GM12874 (cell line): ENCODE measurements at regions not wholly inside any gene's neighbourhood (a gene's known extent, or its start where the extent isn't known, plus 50 kb on each side); places are given as distances from the start of the nearest gene placed in this dataset.

Experiments
- TF ChIP-seq, protein P1 (sequence below): IDR thresholded peaks from 2 replicates; pipeline ENCODE4 v1.5.1; 2011; ENCODE audit warnings: low read depth, mild to moderate bottlenecking, control low read depth, low read length, moderate library complexity; ENCODE audit not compliant: insufficient read depth

DNA sequence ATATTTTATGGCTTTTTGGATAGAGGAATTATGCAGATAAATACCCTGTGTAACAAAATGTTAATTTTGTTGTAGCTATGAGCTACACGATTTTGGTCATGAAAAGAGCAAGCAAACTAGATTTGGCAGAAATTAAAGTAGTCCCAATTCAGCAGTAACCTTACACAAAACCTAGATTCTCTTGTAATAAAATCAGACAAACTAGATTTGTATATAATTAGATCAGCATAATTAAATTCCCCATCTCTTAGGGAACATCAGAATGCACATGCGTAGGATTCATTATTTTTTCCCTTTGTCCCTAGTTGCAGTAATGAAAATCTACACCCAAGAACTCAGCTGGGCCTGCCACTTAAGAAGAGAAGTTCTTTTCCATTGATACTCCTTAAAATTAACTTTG, 1879.2 kb upstream of the CDH9 start:
- TF ChIP-seq, protein P1, sequence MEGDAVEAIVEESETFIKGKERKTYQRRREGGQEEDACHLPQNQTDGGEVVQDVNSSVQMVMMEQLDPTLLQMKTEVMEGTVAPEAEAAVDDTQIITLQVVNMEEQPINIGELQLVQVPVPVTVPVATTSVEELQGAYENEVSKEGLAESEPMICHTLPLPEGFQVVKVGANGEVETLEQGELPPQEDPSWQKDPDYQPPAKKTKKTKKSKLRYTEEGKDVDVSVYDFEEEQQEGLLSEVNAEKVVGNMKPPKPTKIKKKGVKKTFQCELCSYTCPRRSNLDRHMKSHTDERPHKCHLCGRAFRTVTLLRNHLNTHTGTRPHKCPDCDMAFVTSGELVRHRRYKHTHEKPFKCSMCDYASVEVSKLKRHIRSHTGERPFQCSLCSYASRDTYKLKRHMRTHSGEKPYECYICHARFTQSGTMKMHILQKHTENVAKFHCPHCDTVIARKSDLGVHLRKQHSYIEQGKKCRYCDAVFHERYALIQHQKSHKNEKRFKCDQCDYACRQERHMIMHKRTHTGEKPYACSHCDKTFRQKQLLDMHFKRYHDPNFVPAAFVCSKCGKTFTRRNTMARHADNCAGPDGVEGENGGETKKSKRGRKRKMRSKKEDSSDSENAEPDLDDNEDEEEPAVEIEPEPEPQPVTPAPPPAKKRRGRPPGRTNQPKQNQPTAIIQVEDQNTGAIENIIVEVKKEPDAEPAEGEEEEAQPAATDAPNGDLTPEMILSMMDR = no peak

DNA sequence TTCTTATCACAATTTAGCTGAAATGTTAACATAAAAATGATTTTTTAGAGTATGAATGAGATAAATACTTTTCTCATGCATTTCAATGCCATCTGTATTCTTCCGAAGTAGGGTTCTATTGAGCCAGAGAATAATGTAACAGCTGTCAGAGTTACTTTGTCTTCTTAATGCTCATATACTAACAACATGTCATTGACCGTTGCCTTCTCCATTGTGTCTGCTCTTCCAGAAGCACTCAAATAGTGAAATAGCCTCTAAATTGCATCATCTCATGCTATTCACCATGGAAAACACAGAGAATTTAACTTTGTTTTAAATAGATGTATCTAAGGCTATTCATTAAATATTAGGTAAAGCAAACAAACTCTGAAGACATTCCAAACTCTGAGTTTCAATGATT, 1875.9 kb upstream of the CDH9 start:
- TF ChIP-seq, protein P1 = no peak

- TF ChIP-seq, protein P1 = no peak
Observed at GRCh38 chr5:28903643-28904042, 1865.3 kb upstream of the CDH9 start.

DNA sequence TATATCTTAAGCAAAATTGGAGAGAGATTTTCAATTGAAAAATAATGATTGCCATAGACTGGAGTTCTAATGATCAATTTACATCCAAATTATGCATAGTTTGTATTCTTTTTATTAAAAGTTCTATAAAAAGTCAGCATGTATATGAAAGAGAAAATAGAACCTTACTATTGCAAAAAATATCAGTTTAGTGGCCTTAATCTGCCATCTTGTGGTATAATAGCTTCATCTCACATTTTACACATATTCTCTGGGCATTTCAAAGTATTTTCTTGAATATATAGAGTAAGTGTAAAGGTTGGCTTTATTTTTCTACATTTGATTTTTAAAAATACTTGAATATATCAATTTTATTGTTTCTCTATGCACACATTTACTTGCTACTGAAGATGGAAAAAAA, 1858.6 kb upstream of the CDH9 start:
- TF ChIP-seq, protein P1 = no peak

- TF ChIP-seq, protein P1 = no peak
Observed at GRCh38 chr5:28880936-28881335, 1842.5 kb upstream of the CDH9 start.

DNA sequence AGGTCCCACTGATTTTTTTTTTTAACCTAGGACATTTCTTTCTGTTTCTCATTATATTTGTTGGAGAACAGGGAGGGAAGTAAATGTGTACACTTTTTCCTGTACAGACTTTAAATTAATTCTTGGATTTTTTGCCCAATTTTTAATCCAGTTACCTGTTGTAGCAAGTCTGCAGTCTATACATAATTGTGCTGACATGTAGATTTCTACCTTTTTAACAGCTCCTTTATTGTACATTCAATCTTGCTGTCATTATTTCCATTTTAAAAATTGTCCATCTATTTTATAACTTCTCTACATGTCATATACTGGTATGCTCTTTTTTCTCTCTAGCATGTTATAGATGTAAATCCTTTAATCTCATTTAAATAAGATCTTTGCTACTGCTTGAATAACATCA, 1838.7 kb upstream of the CDH9 start:
- TF ChIP-seq, protein P1 = no peak

- TF ChIP-seq, protein P1 = no peak
Observed at GRCh38 chr5:28864006-28864405, 1825.6 kb upstream of the CDH9 start.

DNA sequence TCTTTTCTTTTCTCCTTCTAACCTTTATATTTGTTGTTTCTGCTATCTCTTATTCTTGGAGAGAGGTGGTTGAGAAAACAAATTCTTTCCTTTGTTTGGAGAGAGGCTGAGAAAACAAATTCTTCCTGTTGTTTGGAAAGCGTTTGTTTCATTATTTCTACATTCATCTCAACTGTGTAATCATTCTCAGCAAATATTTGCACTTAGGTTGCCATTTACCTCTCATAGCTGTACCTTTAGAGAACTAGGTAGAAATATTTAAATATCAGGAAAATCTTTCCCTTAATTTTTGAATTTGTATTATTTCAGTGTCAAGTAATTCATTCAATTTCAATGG, 1824.4 kb upstream of the CDH9 start:
- TF ChIP-seq, protein P1 = no peak
